ENCODE measurements at regions not wholly inside any gene's neighbourhood (a gene's known extent, or its start where the extent isn't known, plus 50 kb on each side); places are given as distances from the start of the nearest gene placed in this dataset.

DNA sequence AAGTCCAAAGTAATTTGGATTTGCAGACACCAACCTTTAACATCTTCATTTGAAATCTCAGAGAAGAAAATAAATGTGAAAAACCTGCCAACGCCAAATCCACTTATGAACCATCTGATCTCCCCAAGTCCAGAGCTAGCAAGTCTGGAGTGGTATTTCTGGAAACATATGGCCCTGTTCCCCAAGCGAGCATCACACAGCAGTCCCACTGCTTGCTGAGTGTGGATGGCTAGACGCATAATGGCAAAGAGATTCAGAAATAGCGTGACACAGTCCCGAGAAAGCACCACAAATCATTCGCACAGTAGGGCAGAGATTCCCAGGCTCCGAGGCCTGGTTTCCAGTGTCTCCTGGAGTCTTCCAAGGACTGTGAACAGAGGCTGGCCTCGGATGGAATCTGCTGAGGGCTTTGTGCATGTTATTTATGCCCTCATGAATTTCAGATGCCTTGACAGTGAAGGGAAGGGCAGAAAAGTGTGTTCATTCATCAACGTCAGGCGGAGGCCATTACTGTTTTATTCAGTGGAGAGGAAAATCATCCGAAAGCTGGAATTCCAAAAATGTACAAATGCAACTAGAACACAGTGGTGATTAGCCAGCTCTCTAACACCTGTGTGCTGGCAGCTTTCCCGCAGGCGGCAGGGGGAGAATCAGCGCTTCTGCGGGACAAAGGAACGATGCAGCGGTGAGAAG, 417.0 kb downstream of the EIPR1 start:
- no peak for DNase-seq

DNA sequence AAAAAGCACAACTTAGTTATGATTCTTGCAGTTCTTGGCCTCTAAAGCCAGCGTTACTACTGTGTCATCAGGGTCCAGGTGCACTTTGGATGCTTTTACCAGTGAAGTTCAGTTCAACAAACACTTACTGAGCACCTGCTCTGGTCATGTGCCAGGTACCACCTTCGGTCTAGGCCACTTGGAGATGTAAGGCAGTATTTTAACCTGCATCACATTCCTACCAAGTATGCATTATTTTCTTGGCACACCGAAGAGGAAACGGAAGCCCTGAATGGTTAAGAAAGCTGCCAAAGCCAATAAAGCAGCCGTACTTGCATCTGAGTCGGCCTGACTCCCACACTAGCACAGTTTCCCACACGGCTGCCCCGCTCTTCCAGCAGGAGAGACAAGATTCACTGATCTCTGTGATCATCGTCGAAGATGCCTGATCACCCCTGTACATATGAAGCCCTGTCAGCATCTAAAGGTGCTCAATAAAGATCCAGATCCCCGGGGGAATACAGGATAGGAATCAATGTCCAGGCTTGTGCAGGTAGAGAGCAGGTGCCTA, 427.1 kb downstream of the EIPR1 start:
- no peak for DNase-seq

DNA sequence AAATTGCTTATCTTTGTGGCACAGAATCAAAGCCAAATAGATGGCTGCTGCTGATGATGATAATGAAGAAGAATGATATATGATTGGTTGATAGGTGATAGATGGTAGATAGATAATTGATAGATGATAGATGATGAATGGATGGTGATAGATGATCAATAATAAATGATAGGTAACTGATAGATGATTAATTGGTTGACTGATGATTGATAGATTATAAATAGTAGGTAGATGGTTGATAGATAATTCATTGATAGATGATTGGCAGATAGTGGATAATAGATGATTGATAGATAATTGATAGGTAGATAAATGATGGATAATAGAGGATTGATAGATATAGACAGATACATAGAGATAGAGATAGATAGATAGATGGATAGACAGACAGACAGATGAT, 430.2 kb downstream of the EIPR1 start:
- no peak for DNase-seq

DNA sequence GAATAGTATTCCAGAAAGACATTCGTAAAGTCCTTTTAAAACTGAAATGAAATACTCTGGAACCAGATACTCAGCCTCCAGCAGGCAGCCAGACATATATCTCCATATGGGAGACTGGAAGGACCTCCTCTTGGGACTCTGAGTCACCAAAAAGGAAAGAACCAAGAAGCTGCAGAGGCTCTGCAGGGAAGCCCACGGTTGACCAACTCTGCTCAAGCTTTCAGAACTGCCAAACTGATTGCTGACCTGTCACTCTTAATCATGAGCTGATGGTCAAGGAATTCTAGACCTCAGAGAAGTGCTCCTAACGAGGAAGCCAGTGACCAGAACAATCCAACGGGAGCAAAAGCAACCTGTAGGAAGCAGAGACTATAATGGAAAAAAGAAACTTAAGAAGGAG, 434.7 kb downstream of the EIPR1 start:
- no peak for DNase-seq

DNA sequence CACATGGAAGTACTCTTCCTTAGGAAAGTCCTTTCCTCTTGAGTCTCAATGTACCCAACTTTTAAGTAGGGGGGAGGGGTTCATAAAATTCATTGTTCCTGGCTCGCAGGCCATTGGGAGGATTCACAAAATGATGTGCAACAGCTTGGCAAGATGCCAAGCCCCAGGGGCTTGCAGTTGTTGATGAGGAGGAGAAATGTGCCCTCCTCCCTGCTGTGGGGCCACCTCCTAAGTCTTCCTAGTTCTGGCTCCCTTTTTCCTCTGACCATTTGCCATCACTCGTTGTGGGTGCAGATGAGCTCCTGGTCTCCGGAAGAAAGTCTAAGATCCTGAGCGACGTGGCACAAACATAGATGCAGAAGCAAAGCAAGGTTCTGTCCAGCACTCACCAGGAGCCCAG, 435.4 kb downstream of the EIPR1 start:
- no peak for DNase-seq

DNA sequence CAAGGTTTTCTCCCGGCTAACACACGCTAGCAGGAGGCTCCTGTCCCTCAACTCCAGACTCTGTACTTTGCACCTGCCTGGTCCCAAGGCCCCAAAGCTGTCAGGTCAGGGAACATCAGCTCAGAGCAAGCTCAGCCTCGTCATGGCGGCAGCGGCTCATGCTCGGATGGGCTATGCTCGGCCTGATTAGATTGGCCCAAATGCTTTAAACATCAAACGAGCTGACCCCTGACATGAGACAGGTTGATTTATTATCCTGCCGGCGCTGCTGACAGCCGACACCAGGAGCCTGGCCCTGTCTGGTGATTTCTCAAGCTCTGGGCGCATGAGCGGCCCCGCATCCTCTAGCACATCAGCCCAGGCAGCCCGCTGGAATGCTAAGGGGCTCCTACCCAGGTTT, 436.4 kb downstream of the EIPR1 start:
- no peak for DNase-seq

DNA sequence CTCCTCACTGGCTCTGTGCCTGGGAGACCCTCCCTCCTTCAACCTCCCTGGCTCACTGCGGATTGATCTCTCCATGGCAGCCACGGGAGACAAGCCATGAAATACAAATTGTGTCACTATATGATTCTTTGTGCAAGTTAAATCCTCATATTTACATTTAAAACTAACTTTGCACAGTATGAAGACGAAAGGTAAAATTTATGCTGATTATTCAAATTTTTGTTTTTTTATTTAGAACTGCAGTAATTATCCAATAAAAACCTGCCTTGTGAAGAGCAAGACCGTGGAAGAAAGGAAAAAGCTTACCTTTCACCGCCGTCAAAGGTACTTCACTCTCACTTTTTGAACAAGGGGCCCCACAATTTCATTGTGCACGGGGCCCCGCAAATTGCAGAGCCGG, 436.9 kb downstream of the EIPR1 start:
- DNase-seq, result no peak

DNA sequence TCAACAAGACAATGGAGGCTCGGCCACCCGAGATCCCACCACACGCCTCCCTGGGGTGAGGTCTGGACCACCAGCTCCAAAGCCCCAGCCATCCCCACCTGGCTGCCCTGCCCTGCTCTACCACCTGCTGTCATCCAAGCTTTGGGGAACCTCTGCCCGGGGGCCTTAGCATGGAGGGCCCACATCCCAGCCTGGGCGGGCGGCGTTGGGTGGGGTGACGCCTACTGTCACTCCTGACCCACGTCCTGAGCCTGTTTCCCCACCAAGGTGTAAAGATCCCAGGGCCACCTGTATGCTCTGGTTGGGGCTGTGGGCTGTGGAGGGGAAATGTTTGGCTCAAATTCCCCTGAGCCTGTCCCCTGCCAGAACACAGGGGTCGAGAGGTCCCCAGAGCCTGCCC, 437.6 kb downstream of the EIPR1 start:
- no peak for DNase-seq

DNA sequence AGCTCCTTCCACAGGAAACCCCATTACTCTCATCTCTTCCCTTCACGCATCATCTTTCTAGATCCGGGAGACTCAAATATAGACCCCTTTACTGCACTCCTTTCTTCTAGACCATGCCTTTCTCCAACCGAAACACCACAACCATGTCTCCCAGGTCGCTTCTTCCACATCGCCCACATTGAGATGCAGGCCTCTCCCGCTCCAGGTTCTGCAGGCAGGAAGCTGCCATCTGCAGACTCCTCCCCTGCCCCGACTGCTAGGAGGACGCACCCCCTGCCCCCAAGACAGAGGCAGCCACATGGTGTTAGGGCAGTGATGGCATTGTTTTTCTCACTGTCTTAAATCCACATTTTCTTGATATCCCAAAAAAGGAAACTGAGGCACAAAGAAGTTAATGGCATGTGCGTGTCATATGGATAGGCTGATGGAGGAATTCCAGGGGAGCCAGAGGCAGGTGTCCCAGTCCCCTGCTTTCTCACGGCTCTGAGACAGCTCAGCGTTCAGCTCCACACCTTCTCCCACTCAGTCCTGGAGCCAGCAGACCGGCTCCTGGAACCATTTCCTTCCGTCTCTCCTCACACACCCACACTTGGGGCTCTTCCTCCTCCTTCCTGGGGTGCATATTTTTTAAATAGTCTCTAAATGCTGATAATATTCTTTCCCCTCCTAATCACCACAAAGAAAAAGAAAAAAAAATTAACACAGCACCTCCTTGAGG, 438.4 kb downstream of the EIPR1 start:
- no peak for DNase-seq

DNA sequence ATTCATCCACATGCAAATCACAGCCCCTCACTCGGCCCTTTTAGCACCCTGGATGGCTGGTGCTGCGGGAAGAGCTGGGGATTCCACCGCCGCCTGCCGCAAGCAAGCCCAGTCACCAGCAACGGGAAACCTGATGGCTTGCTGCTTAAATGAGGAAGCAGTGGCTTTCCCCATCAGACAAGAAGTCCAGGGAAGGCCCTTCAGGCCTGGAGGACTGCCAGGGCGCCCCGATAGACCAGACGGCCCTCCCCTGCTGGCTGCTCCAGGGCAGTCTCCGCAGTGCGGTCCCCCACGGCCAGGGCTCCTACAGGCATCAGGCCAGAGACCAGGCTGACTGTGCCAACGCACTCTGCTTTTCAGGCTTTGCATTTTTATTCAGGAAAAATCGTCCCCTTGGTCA, 439.1 kb downstream of the EIPR1 start:
- DNase-seq, result no peak

DNA sequence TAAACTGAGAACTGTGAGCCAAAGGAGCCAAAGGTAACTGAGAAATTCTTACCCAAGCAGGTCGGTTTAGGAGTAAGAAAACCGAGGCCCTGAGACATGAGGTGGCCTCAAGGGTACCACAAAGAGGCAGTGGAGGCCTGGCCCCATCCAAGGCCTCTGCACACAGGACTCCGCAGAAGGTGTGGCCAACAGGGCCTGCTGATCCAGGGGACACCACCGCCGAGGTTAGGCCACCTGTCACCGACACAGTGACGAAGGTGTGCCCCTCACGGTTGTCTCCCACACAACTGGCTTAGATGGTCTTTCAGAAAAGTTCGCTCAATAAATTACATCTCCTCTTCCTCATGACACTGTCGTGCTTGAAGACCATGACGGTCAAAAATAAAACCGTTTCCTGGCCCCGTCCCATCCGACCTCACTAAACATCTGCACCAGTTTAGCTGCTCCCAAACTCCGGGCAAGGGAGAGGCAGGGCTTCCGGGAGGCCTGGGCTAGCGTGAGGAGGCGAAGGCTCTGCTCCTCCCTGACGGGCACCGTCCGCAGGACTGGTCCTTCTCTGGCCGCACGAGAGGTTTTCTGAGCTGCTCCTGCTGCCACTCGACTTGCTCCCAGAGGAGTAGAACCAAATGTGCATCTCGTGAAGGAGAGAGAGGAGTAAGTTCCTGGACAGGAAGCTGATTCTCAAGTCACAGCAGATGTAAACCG, 442.0 kb downstream of the EIPR1 start:
- no peak for DNase-seq

DNA sequence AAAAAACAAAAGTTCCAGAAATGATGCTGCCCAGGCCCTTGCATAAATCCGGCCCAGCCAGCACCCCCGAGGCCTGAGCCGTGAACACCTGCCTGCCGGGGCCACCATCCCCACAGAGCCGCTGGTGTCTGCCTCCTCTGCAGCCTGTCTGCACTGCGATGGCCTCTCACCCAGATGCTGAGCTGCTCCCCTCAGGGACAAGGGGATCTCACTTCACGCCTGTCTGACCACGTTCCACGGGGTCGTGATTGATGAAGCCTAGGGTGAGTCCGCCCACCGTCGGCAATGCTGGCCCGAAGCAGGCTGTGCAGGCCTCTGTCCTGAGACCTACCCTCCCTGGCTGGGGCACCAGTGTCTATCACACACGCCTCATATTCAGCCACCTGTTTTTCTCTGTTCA, 444.2 kb downstream of the EIPR1 start:
- no peak for DNase-seq

DNA sequence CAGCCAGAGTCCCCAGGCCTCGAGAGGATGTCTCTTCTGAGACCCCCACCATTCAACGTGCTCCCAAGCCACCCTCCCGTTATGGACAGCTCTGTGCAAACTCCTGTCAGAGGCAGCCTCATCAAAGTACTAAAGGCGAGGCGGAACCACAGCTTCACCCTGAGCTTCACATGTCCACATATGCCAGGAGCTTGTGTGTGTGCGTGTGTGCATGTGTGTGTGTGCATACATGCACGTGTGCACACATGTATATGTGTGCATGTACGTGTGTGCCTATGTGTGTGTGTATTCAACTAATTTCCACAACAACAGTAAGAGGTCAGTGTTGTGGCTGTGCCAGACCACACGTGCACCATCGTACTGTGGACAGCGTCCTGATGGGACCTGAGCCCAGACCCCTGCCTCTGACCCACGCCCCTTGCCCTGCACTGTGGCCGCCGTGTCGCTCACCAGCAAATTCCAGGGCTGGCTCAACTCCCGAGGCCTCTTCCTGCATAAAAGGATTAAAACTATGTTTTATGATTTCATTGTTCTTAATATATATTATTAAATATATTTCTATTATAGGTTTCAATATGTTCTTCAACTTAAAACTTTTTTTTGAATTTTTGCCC, 444.8 kb downstream of the EIPR1 start:
- no peak for DNase-seq

DNA sequence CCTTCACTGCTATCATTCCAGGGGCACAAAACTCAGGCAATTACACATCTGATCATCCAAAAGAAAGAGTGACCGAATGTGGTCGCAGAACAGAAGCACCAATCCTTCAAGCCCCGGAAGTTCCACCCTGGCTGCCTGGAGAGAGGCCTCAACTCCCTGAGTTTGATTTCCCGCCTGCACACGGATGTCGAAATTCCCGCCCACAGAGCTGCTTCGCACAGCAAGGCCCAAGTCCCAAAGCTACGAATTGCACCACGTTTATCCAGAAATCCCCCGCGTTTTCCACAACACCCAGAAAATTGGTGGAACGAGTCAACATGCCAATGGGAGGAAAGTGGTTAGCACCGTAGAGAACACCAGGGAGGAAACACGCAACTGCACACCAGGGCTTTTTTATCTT, 445.4 kb downstream of the EIPR1 start:
- DNase-seq, result no peak

DNA sequence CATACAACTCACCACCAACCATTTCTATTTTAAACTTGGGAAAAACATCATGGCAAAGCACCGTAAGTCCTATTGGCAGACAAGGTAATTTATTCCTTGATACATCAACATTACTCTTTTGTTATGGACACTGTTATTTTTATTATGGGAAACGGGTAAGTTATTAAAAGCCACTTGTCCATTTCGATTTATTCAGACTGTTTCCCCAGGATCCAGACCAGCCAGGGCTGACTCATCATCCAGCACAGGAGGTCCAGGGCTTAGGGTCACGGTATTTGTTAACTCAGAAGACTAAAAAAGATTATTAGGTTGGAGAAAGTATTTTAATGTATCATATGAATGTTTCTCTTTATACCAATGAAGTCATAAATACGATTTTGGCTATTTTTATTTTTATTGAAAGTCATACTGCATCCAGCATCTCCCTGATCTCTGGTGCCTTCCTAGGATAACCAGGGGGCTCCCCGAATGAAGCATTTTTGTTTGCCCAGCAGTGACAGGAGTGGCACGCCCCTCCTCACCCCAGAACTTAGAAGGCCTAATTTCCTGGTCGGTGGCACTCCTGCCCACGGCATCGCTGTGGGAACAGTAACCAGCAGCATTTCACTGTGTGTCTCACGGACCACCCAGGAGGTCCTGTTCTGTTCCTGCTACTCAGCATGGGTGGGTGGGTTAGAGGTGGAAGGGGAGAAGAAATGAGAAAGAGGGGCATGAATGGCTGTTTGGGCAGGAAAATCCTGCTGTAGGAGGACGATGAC, 446.1 kb downstream of the EIPR1 start:
- no peak for DNase-seq

DNA sequence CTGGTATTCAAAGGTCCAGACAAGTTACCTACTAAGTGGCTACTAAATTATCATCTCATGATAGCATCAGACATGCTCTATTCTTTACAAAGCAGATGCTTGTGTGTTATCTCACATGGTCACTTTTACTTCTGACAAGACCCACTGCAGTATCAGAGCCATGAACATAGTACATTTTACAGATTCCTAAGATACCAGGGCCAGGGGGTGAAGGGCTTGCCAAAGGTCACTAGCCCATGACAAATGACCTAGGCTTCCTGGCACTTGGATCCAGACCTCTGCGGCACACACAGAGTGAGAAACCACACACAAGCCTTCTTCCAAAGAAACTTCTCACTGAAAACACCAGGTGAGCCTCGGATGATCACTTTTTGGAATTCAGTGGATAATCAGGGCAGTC, 446.8 kb downstream of the EIPR1 start:
- DNase-seq, result no peak

DNA sequence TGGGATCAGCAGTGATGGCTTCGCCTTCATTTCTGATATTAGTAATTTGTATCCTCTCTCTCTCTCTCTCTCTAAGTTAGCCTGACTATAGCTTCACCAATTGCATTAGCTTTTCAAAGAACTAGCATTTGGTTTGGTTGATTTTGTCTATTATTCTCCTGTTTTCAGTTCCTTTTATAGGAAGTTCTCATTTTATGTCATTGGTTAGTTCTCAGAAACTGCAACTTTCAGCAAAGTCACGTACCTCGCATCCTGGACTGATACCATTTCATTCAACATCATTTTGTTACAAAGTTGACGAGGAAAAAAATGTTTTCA, 450.8 kb downstream of the EIPR1 start:
- DNase-seq, result no peak

DNA sequence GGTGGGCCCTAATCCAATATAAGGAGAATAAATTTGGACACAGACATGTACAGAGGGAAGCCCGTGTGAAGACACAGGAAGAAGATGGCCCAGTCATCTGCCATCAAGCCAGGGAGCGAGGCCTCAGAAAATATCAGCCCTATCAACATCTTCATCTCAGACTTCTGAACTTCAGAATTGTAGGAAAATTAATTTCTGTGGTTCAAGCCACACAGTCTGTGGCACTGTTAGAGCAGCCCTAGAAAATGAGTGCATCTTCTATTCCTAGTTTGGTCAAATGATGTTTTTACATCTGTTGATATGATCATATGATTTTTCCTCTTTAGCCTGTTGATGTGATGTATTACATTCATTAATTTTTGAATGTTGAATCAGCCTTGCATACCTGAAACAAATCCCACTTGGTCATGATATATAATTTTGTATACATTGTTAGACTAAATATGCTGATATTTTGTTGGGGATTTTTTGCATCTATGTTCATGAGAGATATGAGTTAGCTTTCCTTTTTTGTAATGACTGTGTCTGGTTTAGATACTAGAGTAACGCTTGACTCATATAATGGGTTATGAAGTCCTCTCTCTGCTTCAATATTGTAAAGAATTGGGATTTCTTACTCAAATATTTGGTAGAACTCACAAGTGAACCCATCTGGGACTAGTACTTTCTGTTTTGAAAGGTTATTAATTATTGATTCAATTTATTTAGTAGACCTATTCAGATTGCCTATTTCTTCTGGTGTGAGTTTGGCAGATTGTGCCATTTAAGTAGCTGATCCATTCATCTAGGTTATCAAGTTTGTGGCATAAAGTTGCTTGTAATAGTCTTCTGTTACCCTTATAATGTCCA, 451.4 kb downstream of the EIPR1 start:
- DNase-seq, result no peak

DNA sequence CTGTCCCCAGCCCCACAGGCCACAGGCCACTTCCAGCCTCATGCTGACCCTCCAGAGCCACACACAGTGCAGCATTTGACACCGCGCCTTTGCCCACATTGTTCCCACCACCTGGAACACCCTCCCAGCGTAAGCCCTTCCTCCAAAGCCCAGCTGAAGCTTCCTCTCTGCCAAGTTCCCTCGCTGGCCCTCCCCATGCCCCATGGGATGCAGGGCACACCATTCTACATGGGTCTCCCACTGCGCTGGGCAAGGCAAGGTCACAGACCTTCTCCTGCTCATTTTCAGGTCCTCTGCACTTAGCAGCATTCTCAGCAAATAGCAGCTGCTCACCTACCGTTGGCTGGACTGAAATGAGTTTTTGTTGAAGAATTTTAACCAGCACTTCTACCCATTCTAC, 455.5 kb downstream of the EIPR1 start:
- no peak for DNase-seq

DNA sequence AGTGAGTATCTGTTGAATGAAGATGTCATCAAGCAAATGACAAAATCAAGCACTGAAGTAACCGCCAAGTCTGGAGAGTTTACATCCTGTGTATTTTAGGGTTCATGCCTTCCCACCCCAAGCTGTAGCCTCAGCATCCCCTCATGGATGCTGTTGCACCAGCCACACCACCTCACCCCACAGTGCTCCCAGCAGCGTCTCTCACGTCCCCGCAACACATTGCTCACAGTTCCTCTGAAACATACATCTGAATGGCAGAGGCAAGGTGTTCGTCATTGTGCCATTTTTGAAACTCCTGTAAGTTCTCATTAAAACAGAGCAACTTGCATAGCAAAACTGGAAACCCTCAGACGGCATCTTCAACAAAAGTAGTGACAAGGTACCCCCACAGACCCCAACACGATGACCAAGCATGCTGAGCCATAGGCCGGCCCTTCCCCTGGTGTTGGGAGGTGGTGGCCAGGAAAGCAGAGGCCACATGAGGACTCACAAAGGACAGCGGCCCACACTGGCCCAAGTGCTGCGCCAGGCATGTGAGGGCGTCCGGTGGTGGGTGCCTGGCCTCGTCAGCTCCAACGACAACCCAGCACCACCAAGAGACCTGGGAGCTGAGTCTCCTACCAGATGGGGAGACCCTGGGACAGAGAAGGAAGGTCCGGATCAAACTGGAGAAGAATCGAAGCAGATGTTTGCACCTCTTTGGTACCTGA, 456.5 kb downstream of the EIPR1 start:
- DNase-seq, result no peak
